ENCODE measurements at regions not wholly inside any gene's neighbourhood (a gene's known extent, or its start where the extent isn't known, plus 50 kb on each side); places are given as distances from the start of the nearest gene placed in this dataset.

DNA sequence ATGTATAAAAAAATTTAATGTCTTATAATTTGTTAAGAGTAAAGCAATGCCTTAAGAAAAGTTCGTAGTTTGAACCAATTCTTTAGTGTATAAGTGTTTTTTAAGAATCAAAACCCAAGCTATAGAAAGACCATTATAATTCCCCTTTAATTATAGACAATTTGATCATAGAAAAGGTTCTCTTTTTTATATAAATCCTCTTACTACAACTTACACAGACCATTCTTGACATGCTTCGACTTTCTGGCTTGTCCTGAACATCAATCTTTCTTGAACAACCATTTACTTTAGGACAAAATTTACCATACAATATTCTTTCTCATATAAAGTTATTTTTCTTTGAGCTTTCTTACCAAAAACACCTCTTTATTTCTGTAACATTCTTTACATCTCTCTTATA, 330.5 kb upstream of the SPANXN1 start:
- intact Hi-C loops (cut with DNase I): no loop called here
- ATAC-seq (no peak), DNase-seq (no peak)
- H3K4me3 ChIP-seq: no peak overlapping the region
- H3K9me3 ChIP-seq: peaks cover 0 to 20% (median 0%) of the 10 kb centered on the region in 11 donors
- no peaks in the 10 kb centered on the region for H3K36me3 ChIP-seq
- TF ChIP-seq, protein P1, sequence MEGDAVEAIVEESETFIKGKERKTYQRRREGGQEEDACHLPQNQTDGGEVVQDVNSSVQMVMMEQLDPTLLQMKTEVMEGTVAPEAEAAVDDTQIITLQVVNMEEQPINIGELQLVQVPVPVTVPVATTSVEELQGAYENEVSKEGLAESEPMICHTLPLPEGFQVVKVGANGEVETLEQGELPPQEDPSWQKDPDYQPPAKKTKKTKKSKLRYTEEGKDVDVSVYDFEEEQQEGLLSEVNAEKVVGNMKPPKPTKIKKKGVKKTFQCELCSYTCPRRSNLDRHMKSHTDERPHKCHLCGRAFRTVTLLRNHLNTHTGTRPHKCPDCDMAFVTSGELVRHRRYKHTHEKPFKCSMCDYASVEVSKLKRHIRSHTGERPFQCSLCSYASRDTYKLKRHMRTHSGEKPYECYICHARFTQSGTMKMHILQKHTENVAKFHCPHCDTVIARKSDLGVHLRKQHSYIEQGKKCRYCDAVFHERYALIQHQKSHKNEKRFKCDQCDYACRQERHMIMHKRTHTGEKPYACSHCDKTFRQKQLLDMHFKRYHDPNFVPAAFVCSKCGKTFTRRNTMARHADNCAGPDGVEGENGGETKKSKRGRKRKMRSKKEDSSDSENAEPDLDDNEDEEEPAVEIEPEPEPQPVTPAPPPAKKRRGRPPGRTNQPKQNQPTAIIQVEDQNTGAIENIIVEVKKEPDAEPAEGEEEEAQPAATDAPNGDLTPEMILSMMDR (IDR thresholded peaks at IDR 0.05): no peak
- H3K4me1 ChIP-seq: no peaks in the 10 kb centered on the region
- WGBS, 2 donors: 39 to 41% methylated on average over 2 of the region's 2 CpGs
- no peak overlapping the region for H3K27ac ChIP-seq
- no peaks in the 10 kb centered on the region for H3K27me3 ChIP-seq

DNA sequence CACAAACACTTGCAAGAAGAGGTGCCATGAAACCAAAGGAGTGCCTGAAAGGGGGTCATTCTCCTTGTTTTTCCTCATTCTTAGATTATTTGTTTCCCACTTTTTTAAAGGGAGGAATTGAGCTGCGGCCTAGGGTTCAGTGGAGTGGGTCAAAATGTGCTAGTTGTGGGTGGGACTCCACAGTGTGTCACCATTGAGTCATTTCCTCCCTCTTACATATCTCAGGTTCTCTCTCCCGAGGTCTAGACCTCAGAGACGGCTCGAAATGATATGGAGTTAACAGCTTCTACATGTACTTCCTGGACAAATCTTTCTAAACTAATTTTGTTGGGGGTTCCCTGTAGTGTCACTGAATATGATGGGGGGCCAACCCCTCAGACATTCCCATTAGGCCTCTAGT, 328.4 kb upstream of the SPANXN1 start:
- intact Hi-C loops (cut with DNase I): no loop called here
- no peak for ATAC-seq
- 57 to 60% methylated on average over 4 of the region's 4 CpGs for WGBS, 2 donors

DNA sequence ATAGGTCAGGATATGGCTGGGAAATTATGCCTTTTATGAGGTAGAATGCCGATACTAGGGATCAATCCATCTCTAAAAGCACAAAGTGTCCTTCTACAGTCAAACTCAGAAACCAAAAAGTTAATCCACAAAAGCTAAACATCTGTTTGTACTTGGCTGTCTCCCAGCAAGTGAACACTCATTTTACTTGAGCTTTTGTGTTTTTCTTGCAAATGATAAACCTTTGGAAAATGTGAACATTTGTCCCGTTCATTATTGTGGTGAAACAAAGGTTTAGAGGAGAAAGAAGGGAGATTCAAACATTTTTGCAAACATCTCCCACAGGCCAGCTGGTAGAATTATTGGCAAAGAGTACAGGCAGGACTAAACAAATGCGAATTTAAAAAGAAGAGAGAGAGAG, 300.6 kb upstream of the SPANXN1 start:
- DNase-seq (no peak), ATAC-seq (no peak)
- TF ChIP-seq, protein P1 (IDR thresholded peaks at IDR 0.05): no peak
- 50 to 69% methylated on average over 3 of the region's 3 CpGs for WGBS, 2 donors
- Histone ChIP-seq H3K36me3 (no peaks in the 10 kb centered on the region), H3K27me3 (no peaks in the 10 kb centered on the region), H3K4me3 (no peak overlapping the region), H3K4me1 (no peaks in the 10 kb centered on the region), H3K27ac (no peak overlapping the region), H3K9me3 (peaks cover 0 to 15% (median 0%) of the 10 kb centered on the region in 11 donors)
- intact Hi-C loops (cut with DNase I): no loop called here

More for the DNA sequence above, 328.4 kb upstream of the SPANXN1 start:
- H3K4me1 ChIP-seq: no peaks in the 10 kb centered on the region
- no peak overlapping the region for H3K4me3 ChIP-seq
- no peaks in the 10 kb centered on the region for H3K27me3 ChIP-seq
- peaks cover 0 to 20% (median 0%) of the 10 kb centered on the region in 11 donors for H3K9me3 ChIP-seq
- H3K27ac ChIP-seq: no peak overlapping the region
- TF ChIP-seq, protein P1 (IDR thresholded peaks at IDR 0.05): no peak
- H3K36me3 ChIP-seq: no peaks in the 10 kb centered on the region
- DNase-seq: no peak

Measured in heart right ventricle (tissue), 16 donors.